ENCODE measurements at regions not wholly inside any gene's neighbourhood (a gene's known extent, or its start where the extent isn't known, plus 50 kb on each side); places are given as distances from the start of the nearest gene placed in this dataset.

DNA sequence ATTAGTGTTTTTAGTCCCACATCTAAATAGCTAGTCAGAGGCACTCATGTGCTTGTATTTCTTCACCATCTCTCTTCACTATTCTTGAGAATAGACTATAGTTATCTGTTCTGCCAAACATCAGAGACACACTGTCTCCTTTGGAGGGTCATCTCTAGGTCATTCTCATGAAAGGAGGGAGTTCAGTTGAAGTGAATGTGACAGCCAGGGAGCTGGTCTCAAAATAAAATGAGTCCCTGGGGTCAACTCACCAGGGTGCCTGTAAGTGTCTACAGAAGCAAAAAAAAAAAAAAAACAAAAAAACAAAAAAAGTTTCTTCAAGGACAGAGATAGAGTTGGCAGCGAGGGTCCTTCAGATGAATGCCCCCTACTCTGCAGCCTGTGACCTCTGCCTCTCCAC is 171.0 kb downstream of the ID4 start:
- no peak for TF ChIP-seq EZH2 (IDR thresholded peaks at IDR 0.05; ENCODE audit: insufficient read depth, poor library complexity, severe bottlenecking)
- TF ChIP-seq EZH2phosphoT487 (IDR thresholded peaks at IDR 0.05; ENCODE audit: insufficient read depth, low read depth) = no peak

Data from GM23248 (cell line).